LNCaP clone FGC (cell line): ENCODE measurements at regions not wholly inside any gene's neighbourhood (a gene's known extent, or its start where the extent isn't known, plus 50 kb on each side); places are given as distances from the start of the nearest gene placed in this dataset.
A peak's percentile ranks its signal among the peaks of the same experiment; 100 is the strongest.

ENCODE experiments used
- DNase-seq: peaks from one replicate; pipeline ENCODE4 v3.0.0-alpha.2; 2011; ENCODE audit warnings: low read depth
- H3K4me3 ChIP-seq: 2 replicates; pipeline ENCODE4 v1.5.1; 2011; ENCODE audit warnings: mild to moderate bottlenecking, low read depth, low read length, control low read depth
- TF ChIP-seq, protein P1 (sequence below): IDR thresholded peaks from 2 replicates; pipeline ENCODE4 v1.5.1; 2012; ENCODE audit warnings: mild to moderate bottlenecking; ENCODE audit not compliant: control insufficient read depth, insufficient read depth; ENCODE audit errors: extremely low read depth

DNA sequence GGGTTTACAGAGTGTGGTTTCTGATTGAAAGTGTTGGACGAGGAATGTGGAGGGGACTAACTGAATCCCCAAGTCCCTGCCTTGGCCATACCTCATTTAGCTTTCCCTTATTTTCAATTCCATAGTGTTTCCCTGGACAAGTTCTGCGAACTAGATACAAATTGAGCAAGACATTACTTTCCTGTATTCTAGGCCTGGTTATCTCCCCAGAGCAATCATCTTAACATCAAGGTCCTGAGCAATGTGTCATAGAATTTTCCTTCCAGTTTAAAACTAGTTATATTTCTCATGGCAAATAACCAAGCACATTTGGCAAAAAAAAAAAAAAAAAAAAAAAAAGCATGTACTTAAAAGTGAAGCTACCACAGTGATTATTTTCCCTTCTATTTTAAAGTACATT lies 330.1 kb downstream of the CDH11 start:
- H3K4me3 ChIP-seq = no peak overlapping the region
- TF ChIP-seq, protein P1, sequence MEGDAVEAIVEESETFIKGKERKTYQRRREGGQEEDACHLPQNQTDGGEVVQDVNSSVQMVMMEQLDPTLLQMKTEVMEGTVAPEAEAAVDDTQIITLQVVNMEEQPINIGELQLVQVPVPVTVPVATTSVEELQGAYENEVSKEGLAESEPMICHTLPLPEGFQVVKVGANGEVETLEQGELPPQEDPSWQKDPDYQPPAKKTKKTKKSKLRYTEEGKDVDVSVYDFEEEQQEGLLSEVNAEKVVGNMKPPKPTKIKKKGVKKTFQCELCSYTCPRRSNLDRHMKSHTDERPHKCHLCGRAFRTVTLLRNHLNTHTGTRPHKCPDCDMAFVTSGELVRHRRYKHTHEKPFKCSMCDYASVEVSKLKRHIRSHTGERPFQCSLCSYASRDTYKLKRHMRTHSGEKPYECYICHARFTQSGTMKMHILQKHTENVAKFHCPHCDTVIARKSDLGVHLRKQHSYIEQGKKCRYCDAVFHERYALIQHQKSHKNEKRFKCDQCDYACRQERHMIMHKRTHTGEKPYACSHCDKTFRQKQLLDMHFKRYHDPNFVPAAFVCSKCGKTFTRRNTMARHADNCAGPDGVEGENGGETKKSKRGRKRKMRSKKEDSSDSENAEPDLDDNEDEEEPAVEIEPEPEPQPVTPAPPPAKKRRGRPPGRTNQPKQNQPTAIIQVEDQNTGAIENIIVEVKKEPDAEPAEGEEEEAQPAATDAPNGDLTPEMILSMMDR = no peak
- DNase-seq = no peak

DNA sequence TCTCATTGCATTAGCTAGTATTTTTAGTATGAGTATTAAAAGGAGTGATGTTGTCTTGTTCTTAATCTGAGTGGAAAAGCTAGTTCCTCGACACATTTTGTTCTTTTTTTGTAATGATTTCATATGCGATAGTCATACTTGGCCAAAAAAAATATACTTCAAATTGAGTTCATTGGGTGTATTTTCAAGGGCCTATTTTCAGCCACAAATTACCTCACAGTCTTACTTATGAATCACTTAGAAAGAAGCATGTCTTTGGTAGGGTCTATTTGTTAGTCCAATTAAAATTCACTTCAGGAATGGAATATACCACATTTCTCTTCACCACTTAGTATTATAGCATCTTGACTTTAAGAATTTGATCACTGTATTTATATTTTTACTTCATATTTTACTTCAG lies 337.2 kb downstream of the CDH11 start:
- no peak for DNase-seq
- H3K4me3 ChIP-seq = no peak overlapping the region
- TF ChIP-seq, protein P1 = no peak

DNA sequence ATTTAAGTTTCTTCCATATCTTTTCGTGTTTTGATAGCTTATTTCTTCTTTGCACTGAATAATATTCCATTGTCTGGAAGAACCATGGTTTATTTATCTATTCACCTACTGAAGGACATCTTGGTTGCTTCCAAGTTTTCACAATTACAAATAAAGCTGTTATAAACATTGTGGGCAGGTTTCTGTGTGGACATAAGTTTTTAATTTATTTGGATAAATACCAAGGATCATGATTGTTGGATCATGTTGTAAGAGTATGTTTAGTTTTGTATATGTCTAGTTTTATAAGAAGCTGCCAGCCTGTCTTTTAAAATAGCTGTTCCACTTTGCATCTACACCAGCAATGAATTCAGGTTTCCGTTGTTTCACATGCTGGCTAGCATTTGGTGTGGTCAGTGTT lies 339.4 kb downstream of the CDH11 start:
- peak; percentile 83 for DNase-seq
- TF ChIP-seq, protein P1 = no peak
- H3K4me3 ChIP-seq = no peak overlapping the region

DNA sequence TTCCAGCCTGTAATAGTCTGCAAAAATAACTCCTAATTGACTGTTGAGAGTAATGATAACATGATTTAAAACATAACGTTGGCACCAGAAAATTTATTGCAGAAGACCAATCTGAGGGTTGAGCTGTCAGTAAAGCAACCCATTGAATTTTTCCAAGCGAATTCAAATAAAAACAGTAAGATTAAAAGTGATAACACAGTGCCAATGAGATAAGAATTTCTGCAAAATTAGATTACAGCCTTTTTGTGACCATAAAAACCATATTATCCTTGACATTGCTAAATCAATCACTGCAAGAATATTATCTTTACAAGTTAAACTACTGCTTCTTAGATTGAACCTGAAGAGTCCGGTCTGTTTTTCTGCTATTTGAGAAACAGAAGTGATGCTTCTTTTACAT lies 341.4 kb downstream of the CDH11 start:
- DNase-seq = no peak
- no peak overlapping the region for H3K4me3 ChIP-seq
- TF ChIP-seq, protein P1 = no peak

DNA sequence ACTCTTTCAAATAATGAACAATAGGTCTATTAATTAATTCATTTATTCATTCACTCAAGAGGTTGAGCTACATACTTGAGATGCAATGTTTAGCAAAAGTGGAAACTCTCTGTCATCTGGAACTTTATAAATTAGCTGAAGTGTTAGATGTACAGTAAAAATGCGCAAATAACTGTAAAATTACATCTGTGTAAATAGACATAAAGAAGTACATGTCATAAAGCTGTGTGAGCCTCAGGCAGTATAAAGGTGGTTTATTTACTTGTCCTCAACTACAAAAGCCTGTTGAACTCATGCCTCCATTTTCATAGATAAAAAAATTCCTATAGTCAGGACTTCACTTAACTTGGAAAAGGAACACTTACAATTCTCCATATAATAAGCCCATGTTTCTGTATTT lies 343.1 kb downstream of the CDH11 start:
- TF ChIP-seq, protein P1 = no peak
- no peak overlapping the region for H3K4me3 ChIP-seq
- DNase-seq = peak; percentile 71

DNA sequence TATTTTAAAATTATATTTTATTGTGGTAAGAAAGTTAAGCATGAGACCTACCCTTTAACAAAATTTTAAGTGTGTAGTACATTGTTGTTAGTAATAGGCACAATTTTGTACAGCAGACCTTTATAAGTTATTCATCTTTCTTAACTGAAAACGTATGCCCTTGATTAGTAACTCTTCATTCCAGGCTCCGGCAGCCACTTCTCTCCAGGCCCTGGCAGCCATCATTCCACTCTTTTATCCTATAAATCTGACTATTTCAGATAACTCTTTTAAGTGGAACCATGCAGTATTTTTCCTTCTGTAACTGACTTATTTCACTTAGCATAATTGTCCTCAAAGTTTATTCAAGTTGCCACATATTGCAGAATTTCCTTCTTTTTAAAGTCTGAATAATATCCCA lies 348.2 kb downstream of the CDH11 start:
- TF ChIP-seq, protein P1 = no peak
- DNase-seq = no peak

DNA sequence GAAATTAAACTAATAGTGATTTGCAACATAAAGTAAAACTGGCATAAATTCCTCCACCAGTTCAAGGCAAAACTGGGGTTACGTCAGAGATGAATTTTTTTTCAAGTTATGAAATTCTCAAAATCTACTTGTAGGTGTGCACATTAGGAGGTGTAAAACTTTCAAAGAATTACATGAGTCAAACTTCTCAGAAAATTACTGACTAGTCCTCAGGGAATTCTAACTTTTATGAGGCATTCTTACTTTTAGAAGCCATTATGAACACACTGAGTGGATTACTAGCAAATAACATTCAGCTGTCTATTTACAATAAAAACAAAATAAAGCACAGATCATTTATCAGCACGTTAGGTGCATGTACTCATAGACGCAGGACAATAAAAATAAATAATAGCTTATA lies 348.7 kb downstream of the CDH11 start:
- DNase-seq = no peak
- TF ChIP-seq, protein P1 = no peak
- H3K4me3 ChIP-seq = no peak overlapping the region

More for the DNA sequence above, 348.2 kb downstream of the CDH11 start:
- H3K4me3 ChIP-seq = no peak overlapping the region
